ENCODE measurements at regions not wholly inside any gene's neighbourhood (a gene's known extent, or its start where the extent isn't known, plus 50 kb on each side); places are given as distances from the start of the nearest gene placed in this dataset.
"Not testable (repeated sequence)": the region's sequence is repeated elsewhere in the genome, so short reads cannot be mapped to it uniquely, and the experiment has no call there.

DNA sequence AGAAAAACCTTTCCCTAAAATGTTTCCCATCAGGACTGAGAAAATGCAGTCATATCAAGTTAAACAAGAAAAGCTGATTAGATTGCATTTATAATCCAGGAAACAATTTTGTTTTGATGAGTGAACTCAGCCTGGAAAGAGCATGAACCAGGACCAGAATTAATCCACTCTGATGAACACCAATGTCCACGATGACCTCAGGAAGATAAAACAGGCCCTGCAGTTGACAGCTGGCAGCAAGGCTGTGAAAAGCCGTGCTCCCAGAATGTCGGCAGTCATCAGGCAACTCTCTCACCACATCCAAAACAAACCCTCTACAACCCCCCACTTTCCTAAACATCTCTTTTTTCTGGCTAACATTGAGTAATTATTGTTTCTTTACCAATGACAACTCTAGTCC lies 74.0 kb upstream of the PROKR2 start:
- no peak for DNase-seq (ENCODE audit: low read depth)

DNA sequence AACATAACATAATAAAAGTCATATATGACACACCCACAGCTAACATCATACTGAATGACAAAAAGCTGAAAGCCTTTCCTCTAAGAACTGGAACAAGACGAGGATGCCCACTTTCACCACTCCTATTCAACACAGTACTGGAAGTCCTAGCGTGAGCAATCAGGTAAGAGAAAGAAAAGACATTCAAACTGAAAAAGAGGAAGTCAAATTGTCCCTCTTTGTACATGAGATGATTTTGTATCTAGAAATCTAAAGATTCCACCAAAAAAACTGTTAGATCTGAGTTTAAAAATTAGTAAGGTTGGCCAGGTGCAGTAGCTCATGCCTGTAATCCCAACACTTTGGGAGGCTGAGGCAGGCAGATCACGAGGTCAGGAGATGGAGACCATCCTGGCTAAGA lies 70.1 kb upstream of the PROKR2 start:
- DNase-seq (ENCODE audit: low read depth), result not testable (repeated sequence)

DNA sequence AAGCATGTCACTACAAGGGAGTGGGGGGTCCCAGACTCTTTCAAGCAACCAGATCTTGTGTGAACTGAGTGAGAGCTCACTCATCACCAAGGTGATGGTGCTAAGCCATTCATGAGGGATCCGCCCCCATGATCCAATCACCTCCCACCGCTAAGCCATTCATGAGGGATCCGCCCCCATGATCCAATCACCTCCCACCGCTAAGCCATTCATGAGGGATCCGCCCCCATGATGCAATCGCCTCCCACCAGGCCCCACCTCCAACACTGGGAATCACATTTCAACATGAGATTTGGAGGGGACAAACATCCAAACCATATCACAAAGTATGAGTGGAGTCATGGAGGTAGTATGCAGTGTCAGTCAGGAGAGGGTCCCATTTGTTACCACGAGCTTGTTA lies 64.8 kb upstream of the PROKR2 start:
- not testable (repeated sequence) for DNase-seq (ENCODE audit: low read depth)

DNA sequence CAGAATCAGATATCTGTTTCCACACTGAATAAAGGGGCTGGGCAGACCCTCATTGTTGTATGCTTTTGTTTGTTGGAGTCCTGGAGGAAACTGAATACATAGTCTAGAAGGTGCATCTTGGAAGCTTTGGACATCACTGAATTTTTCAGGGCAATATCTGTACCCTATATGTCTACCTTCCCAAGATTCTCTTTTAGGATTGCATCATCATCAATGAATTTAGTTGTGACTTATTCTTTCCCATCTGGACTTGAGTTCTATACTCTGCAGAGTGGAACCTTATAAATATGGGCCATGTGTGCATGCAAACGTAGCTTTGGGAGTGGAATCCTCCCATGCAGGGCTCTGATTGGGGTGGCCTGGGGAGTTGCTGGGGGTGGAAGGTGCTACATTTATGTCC lies 60.7 kb upstream of the PROKR2 start:
- no peak for DNase-seq (ENCODE audit: low read depth)

DNA sequence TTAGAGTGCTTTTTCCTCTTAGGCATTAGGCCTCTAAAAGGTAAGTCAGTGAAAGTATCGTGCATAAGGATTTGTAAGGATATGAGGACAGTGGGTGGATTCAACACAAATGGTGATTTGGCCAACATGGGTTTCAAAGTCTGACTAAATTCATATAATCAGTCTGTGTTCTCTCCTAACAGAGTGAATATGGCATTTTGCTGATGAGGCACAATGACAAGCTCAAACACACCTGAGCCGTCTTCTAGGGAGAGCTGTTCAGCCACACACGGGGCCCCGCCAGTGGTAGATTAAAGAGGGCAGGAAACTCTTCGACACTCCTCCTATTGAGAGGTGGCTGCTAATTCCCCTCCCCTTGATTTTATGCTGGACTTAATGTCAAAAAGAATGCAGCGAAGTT lies 59.5 kb upstream of the PROKR2 start:
- no peak for DNase-seq (ENCODE audit: low read depth)

DNA sequence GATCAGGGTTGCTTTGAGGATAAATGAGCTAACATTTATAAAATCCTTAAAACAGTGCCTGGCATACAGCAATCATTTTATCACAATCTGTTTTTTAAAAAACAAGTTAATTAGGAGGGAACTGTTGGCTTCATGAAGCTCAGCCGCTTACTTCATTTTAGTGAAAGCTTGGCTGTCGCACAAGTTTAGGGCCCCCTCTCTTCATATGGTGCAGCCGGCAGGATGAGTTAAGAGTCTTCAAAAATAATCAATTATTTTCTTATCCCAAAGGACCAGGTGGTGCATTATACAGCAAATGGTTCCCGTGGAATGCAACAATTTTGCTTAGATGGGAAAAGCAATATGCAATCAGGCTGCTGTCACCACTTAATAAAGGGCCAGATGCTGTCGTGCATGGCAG lies 57.4 kb upstream of the PROKR2 start:
- DNase-seq (ENCODE audit: low read depth), result no peak

DNA sequence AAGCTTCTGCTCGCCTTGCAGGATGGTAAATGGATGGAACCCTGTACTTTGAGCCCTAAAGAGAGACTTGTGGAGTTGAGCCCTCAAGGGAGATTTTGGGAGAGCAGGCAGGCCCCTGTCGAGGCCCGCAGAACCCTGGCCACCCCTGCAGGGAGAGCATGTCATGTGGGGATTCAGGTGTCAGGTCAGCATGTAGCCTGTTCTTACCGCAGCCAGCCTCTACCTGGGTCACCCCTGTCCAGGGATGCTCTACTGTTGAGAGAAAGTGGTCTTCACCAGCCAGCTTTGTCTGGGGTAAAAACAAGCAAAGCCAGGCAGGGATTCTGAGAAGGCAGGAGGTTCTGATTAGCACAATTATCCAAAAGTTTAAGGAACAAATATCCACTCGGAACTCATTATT lies 55.6 kb upstream of the PROKR2 start:
- DNase-seq (ENCODE audit: low read depth), result no peak

DNA sequence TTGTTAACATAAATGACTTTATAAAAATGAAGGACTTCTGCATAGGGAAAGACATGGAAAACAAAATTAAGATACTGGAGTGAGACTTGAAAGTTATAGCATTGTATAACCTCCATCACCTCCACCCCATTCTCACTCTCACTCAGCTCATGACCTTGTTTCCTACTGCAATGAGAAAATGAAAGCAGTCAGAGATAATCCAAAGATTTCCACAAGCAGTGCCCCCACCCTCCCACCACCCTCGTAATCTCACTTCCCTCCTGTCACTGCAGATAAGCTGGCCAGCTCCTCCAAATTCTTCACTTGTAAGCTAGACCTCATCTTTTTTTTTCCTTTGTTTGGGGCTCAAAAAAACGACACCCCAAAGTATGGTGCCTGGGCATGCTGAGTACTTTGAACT lies 52.9 kb upstream of the PROKR2 start:
- no peak for DNase-seq (ENCODE audit: low read depth)

Data from activated T-cell treated with anti-CD3 and anti-CD28 coated beads for 1 hour (primary cell).